CD4-positive, CD25-positive, alpha-beta regulatory T cell (primary cell): ENCODE measurements at regions not wholly inside any gene's neighbourhood (a gene's known extent, or its start where the extent isn't known, plus 50 kb on each side); places are given as distances from the start of the nearest gene placed in this dataset.
"Not testable (repeated sequence)": the region's sequence is repeated elsewhere in the genome, so short reads cannot be mapped to it uniquely, and the experiment has no call there.

ENCODE experiments used
- ATAC-seq, 2 donors: fragments of 150-1000 bp; cut with Tn5 transposase; one replicate each; pipeline ENCODE4 v1.10.0; 2021; ENCODE audit warnings: low read depth in 2 of 2, moderate number of reproducible peaks in 2 of 2, moderate library complexity in 1 of 2
- DNase-seq, 3 donors: peaks; one replicate each; pipeline versions ENCODE4 v3.0.0 to v3.0.0-alpha.2; 2012 to 2022; ENCODE audit warnings: mixed read lengths in 1 of 3
- H3K27ac ChIP-seq: one replicate; pipeline ENCODE4 v1.7.0; 2013; ENCODE audit warnings: mild to moderate bottlenecking, low read length; ENCODE audit not compliant: insufficient read depth, poor library complexity, severe bottlenecking
- H3K27me3 ChIP-seq: one replicate; pipeline ENCODE4 v1.7.0; 2013; ENCODE audit warnings: low read length; ENCODE audit not compliant: control insufficient read depth, insufficient read depth
- H3K36me3 ChIP-seq: one replicate; pipeline ENCODE4 v1.7.0; 2013; ENCODE audit warnings: mild to moderate bottlenecking, low read length, moderate library complexity; ENCODE audit not compliant: control insufficient read depth, insufficient read depth
- H3K4me1 ChIP-seq: 2 replicates; pipeline ENCODE4 v1.7.0; 2013; ENCODE audit warnings: mild to moderate bottlenecking, low read length; ENCODE audit not compliant: insufficient read depth, control insufficient read depth, poor library complexity, severe bottlenecking
- H3K4me3 ChIP-seq: one replicate; pipeline ENCODE4 v1.7.0; 2013; ENCODE audit warnings: low read depth, mild to moderate bottlenecking, low read length, moderate library complexity
- H3K9me3 ChIP-seq, 2 experiments: 1 replicate in 1 of 2; 2 replicates in 1 of 2; pipeline ENCODE4 v1.7.0; 2013; ENCODE audit warnings: low read length in 2 of 2, mild to moderate bottlenecking in 1 of 2, moderate library complexity in 1 of 2; ENCODE audit not compliant: control insufficient read depth in 2 of 2
- H3K27ac Mint-ChIP-seq, 3 donors: one replicate each; pipeline ENCODE4 v1.8.0; 2020 to 2022; ENCODE audit warnings: mild to moderate bottlenecking in 3 of 3, mixed read lengths in 3 of 3, moderate library complexity in 2 of 3
- H3K27me3 Mint-ChIP-seq: one replicate; pipeline ENCODE4 v1.8.0; 2022; ENCODE audit warnings: mild to moderate bottlenecking, mixed read lengths
- H3K36me3 Mint-ChIP-seq: one replicate; pipeline ENCODE4 v1.8.0; 2020; ENCODE audit warnings: mixed read lengths
- H3K4me1 Mint-ChIP-seq, 4 donors: one replicate each; pipeline ENCODE4 v1.8.0; 2020 to 2022; ENCODE audit warnings: mixed read lengths in 4 of 4, mild to moderate bottlenecking in 1 of 4
- H3K4me3 Mint-ChIP-seq, 4 donors: one replicate each; pipeline ENCODE4 v1.8.0; 2020 to 2022; ENCODE audit warnings: mild to moderate bottlenecking in 4 of 4, mixed read lengths in 4 of 4, moderate library complexity in 3 of 4
- H3K9me3 Mint-ChIP-seq, 7 donors: one replicate each; pipeline ENCODE4 v1.8.0; 2020 to 2022; ENCODE audit warnings: mixed read lengths in 7 of 7, mild to moderate bottlenecking in 3 of 7, moderate library complexity in 2 of 7

DNA sequence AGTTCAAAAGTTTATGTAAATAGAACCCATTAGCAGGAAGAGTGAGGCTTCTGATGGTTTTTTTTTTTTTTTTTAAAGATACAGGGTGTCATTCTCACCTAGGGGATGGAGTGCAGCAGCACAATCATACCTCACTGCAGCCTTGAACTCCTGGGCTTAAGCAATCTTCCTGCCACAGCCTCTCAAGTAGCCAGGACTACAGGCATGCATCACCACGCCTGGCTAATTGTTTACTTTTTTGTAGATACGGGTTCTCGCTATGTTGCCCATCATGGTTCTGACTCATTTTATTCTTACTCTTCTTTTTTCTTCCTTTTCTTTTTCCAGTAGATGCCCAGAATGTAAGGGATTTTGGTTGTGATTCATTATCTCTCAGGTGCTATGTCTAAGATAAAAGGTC, 201.1 kb downstream of the NNT start:
- Histone ChIP-seq H3K36me3 (no peaks in the 10 kb centered on the region), H3K27ac (no peak overlapping the region), H3K4me1 (no peaks in the 10 kb centered on the region), H3K9me3 (no peaks in the 10 kb centered on the region), H3K4me3 (no peak overlapping the region), H3K27me3 (no peaks in the 10 kb centered on the region)
- Mint-ChIP-seq H3K4me3 (no peak overlapping the region), H3K4me1 (no peaks in the 10 kb centered on the region), H3K27me3 (no peaks in the 10 kb centered on the region), H3K36me3 (no peaks in the 10 kb centered on the region), H3K9me3 (peaks cover 0 to 5% (median 3%) of the 10 kb centered on the region in 7 donors), H3K27ac (peak overlapping the region in 1 of 3 donors; percentile 34)
- ATAC-seq (no peak), DNase-seq (no peak)

DNA sequence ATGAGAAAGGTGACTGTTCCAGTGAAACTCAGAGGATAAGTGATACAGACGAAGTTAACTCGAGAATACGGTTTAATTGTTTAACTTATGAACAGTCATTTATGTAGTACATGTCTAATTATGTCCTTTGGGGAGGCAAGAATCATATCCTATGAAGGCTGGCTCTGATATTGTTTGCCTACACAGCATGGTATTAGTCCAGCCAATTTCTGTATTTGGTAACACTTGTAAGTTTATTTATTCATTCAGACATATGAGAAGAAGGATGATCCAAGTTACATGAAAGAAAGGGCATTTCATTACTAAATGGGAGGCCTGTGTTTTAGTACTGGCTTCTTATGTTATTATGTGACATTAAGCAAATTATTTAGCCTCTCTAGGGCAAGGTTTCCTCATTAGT, 199.7 kb downstream of the NNT start:
- ATAC-seq (no peak), DNase-seq (no peak)
- Histone ChIP-seq H3K4me3 (no peak overlapping the region), H3K9me3 (no peaks in the 10 kb centered on the region), H3K36me3 (no peaks in the 10 kb centered on the region), H3K4me1 (no peaks in the 10 kb centered on the region), H3K27me3 (no peaks in the 10 kb centered on the region), H3K27ac (no peak overlapping the region)
- Mint-ChIP-seq H3K9me3 (peaks cover 0 to 6% (median 4%) of the 10 kb centered on the region in 7 donors), H3K27me3 (no peaks in the 10 kb centered on the region), H3K36me3 (no peaks in the 10 kb centered on the region), H3K27ac (no peak overlapping the region), H3K4me3 (no peak overlapping the region), H3K4me1 (no peaks in the 10 kb centered on the region)

DNA sequence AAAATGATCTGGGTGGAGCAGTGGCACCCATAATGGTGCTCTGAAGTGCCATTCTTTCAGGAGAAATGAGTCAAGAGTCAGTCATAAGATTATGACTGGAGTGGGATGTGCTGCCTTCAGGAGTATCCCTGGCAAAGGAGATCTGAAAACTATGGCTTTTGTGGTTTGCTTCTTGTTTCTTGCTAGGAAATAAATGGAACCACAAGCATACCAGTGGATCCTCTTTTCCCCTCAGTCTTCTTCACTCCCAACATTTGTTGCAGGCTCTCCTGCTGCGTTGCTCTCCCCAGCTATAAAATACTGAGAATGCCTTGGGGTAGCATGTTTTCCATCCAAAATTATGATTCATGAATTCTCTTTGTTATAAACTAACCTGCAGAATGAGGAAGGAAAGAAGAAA, 199.1 kb downstream of the NNT start:
- H3K27ac ChIP-seq = no peak overlapping the region
- Mint-ChIP-seq H3K36me3 (no peaks in the 10 kb centered on the region), H3K4me1 (no peaks in the 10 kb centered on the region), H3K27me3 (no peaks in the 10 kb centered on the region), H3K27ac (no peak overlapping the region), H3K9me3 (peaks cover 0 to 6% (median 4%) of the 10 kb centered on the region in 7 donors), H3K4me3 (no peak overlapping the region)
- H3K4me1 ChIP-seq = no peaks in the 10 kb centered on the region
- H3K27me3 ChIP-seq = no peaks in the 10 kb centered on the region
- H3K9me3 ChIP-seq = no peaks in the 10 kb centered on the region
- H3K36me3 ChIP-seq = no peaks in the 10 kb centered on the region
- no peak for DNase-seq
- no peak overlapping the region for H3K4me3 ChIP-seq
- ATAC-seq = no peak

DNA sequence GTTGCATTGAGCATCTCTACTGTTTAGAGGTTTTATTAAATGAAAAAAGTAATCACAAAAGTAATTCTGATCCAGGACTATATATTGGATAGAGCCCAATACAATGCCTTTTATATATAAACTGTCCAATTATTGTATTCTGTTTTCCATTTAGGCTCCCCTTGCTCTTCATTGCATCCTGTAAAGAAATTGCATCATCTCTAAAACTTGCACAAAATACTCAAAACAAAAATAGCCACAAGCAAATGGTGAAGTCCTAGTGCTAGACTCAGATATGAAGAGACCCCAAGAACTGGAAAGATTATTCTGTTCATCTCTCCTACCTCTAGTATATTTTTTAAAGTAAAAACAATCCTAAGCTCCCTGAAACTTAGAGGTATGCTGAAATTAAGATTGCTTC, 195.8 kb downstream of the NNT start:
- Mint-ChIP-seq H3K4me3 (no peak overlapping the region), H3K27me3 (no peaks in the 10 kb centered on the region), H3K4me1 (no peaks in the 10 kb centered on the region), H3K36me3 (no peaks in the 10 kb centered on the region), H3K27ac (no peak overlapping the region), H3K9me3 (peaks cover 0 to 16% (median 0%) of the 10 kb centered on the region in 7 donors)
- Histone ChIP-seq H3K9me3 (no peaks in the 10 kb centered on the region), H3K4me3 (no peak overlapping the region), H3K4me1 (no peaks in the 10 kb centered on the region), H3K27ac (no peak overlapping the region), H3K27me3 (no peaks in the 10 kb centered on the region), H3K36me3 (no peaks in the 10 kb centered on the region)
- ATAC-seq (no peak), DNase-seq (no peak)

DNA sequence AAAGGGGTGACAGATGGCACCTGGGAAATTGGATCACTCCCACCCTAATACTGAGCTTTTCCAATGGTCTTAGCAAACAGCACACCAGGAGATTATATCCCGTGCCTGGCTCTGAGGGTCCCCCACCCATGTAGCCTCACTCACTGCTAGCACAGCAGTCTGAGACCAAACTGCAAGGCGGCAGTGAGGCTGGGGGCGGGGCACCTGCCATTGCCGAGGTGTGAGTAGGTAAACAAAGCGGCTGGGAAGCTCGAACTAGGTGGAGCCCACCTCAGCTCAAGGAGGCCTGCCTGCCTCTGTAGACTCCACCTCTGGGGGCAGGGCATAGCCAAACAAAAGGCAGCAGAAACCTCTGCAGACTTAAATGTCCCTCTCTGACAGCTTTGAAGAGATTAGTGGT, 188.9 kb downstream of the NNT start:
- peaks cover 0 to 24% (median 6%) of the 10 kb centered on the region in 7 donors for H3K9me3 Mint-ChIP-seq
- H3K4me3 ChIP-seq, H3K4me1 ChIP-seq, H3K36me3 ChIP-seq, H3K9me3 ChIP-seq, H3K27ac ChIP-seq, DNase-seq, H3K4me1 Mint-ChIP-seq, H3K36me3 Mint-ChIP-seq, ATAC-seq, H3K4me3 Mint-ChIP-seq, H3K27me3 Mint-ChIP-seq, H3K27me3 ChIP-seq, H3K27ac Mint-ChIP-seq: not testable (repeated sequence)

DNA sequence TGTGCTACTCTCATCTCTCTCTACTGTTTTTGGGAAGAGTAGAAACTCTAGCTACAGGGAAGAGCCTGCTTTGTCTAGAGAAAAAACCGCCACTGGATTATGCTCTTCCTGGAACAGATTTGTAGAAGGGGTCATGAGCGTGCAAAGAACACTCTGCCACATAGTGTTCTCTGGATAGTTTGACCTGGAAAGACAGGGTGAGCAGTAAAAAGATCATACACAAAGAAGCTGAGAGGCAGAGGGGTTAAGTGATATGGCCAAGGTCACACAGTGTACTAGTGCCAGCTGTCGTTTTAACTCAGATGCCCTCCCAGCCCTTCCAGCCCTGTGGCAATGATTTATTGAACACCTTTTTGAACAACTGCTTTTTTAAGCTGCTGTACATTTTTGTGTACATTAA, 182.2 kb downstream of the NNT start:
- DNase-seq = no peak
- Histone ChIP-seq H3K9me3 (no peaks in the 10 kb centered on the region), H3K27me3 (no peaks in the 10 kb centered on the region), H3K36me3 (no peaks in the 10 kb centered on the region), H3K27ac (no peak overlapping the region), H3K4me3 (no peak overlapping the region), H3K4me1 (no peaks in the 10 kb centered on the region)
- peaks cover 0 to 13% (median 2%) of the 10 kb centered on the region in 7 donors for H3K9me3 Mint-ChIP-seq
- H3K27me3 Mint-ChIP-seq = no peaks in the 10 kb centered on the region
- no peaks in the 10 kb centered on the region for H3K36me3 Mint-ChIP-seq
- ATAC-seq = no peak
- no peak overlapping the region for H3K27ac Mint-ChIP-seq
- no peak overlapping the region for H3K4me3 Mint-ChIP-seq
- no peaks in the 10 kb centered on the region for H3K4me1 Mint-ChIP-seq

DNA sequence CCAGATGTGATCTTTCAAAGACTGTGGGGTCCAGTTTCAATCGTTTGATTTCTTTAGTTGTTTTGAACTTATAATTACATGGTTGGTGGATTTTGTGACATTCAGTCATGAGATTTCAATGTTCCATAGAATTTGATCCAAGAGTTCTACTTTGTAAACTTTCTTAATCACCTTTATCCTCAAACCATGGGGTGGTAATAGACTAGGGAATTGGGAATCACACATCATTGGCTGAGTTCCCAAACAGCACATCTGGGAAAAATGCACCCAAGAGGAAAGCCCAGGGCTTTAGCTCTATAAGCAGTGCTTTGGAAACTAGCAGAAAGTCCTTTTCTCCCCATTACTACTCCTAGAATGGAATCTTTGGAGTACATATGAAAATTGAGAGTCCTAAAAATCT, 177.6 kb downstream of the NNT start:
- H3K4me3 ChIP-seq = no peak overlapping the region
- no peaks in the 10 kb centered on the region for H3K9me3 ChIP-seq
- H3K4me1 ChIP-seq = no peaks in the 10 kb centered on the region
- H3K9me3 Mint-ChIP-seq = peaks cover 0 to 4% (median 0%) of the 10 kb centered on the region in 7 donors
- H3K4me3 Mint-ChIP-seq = no peak overlapping the region
- no peak for DNase-seq
- no peaks in the 10 kb centered on the region for H3K36me3 ChIP-seq
- H3K27ac ChIP-seq = no peak overlapping the region
- no peaks in the 10 kb centered on the region for H3K27me3 ChIP-seq
- H3K4me1 Mint-ChIP-seq = no peaks in the 10 kb centered on the region
- no peaks in the 10 kb centered on the region for H3K36me3 Mint-ChIP-seq
- no peak for ATAC-seq
- no peak overlapping the region for H3K27ac Mint-ChIP-seq
- no peaks in the 10 kb centered on the region for H3K27me3 Mint-ChIP-seq

DNA sequence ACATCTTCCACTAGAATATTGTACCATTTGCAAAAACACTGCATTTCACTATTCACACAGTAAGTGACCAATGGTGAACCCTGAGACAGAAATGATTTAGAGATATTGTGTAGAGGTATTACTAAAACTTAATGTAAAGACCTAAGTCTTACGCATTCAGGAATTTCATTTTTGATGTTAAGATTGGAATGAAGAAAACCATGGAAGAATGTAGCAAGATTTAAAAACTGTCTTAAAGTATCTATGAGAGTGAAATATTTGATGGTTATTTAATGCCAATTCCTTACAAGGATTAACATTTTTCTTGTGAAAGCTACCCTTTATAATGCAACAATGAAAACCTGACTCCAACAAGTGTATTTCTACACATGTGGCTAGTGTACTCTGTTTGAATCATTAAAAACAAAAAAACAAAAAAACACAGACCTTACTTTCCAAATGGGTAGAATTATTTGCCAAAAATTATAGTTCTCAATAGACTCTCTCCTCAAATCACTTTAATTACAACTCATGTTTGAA, 172.0 kb downstream of the NNT start:
- peaks cover 0 to 4% (median 0%) of the 10 kb centered on the region in 7 donors for H3K9me3 Mint-ChIP-seq
- no peaks in the 10 kb centered on the region for H3K27me3 Mint-ChIP-seq
- DNase-seq (no peak), ATAC-seq (no peak)
- no peaks in the 10 kb centered on the region for H3K4me1 Mint-ChIP-seq
- H3K9me3 ChIP-seq = no peaks in the 10 kb centered on the region
- H3K4me3 ChIP-seq = no peak overlapping the region
- no peaks in the 10 kb centered on the region for H3K36me3 ChIP-seq
- no peaks in the 10 kb centered on the region for H3K36me3 Mint-ChIP-seq
- H3K27ac ChIP-seq = no peak overlapping the region
- H3K27me3 ChIP-seq = no peaks in the 10 kb centered on the region
- H3K27ac Mint-ChIP-seq = no peak overlapping the region
- no peaks in the 10 kb centered on the region for H3K4me1 ChIP-seq
- no peak overlapping the region for H3K4me3 Mint-ChIP-seq
